HG03025 (cell line): ENCODE measurements at regions not wholly inside any gene's neighbourhood (a gene's known extent, or its start where the extent isn't known, plus 50 kb on each side); places are given as distances from the start of the nearest gene placed in this dataset.

Source experiments
- ATAC-seq: cut with Tn5 transposase; IDR thresholded peaks from one replicate; pipeline ENCODE4 v1.9.1; 2021; ENCODE audit warnings: mild to moderate bottlenecking, moderate library complexity; ENCODE audit not compliant: unreplicated experiment, low FRiP score

GRCh38 chr4:83699358-83699757, 163.4 kb downstream of the GPAT3 start:
- no peak for ATAC-seq

DNA sequence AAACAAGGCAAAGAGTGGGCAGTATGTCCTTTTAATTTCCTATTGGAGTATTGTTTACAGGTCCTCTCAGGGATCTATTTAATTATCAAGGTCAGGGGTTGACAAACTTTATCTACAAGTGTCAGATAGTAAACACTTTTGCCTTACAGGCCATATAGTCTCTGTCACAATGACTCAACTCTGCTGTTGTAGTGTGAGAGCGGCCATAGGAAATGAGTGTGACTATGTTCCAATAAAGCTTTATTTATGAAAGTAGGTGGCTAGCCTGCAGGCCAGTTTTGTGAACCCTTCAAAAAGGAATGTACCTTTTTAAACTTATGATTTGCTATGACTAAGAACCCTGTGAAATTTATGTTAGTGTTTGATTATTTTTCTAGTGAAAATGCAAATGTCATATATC, 156.1 kb downstream of the GPAT3 start:
- no peak for ATAC-seq

- ATAC-seq: no peak
Observed at GRCh38 chr4:83686166-83686565, 150.3 kb downstream of the GPAT3 start.

- ATAC-seq: no peak
Observed at GRCh38 chr4:83679692-83680091, 143.8 kb downstream of the GPAT3 start.

- ATAC-seq: no peak
Observed at GRCh38 chr4:83679254-83679653, 143.3 kb downstream of the GPAT3 start.

- ATAC-seq: no peak
Observed at GRCh38 chr4:83677656-83678055, 141.7 kb downstream of the GPAT3 start.

GRCh38 chr4:83664741-83665140, 128.8 kb downstream of the GPAT3 start:
- ATAC-seq: no peak

DNA sequence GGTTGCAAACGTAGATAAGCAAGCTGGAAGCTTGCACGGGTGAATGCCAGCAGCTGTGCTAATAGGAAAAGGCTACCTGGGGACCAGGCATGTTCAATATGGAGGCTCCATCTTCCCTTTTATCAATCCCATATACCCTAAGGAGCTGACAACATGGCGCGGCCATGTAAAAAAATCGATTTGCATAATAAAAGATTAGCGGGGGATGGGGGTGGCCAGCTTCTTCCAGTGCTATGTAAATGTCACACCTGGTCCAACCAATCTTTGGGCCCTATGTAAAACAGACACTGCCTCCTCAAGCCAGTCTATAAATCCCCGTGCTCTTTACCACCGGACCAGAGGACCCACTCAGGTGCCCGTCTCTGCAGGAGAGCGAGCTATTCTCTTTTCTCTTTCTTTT, 128.2 kb downstream of the GPAT3 start:
- ATAC-seq: no peak

DNA sequence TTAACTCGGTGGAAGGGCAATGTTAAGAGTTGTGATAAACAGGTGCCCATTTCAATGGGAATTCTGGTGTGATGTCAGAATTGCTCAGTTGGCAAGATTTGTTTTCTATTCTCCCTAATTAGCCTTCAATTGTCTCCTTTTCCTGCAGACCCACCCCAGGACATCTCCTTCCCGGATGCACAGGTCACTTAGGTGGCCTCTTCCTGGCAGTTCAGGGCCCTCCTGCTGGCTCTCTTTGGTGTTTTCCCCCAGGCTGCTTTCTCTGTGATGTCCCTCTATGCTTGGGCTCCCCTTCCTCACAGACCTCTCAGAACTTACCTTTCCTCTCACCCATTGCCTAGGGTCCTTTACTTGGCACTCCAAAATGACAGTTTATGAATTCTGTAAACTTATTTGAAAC, 126.3 kb downstream of the GPAT3 start:
- ATAC-seq: no peak

DNA sequence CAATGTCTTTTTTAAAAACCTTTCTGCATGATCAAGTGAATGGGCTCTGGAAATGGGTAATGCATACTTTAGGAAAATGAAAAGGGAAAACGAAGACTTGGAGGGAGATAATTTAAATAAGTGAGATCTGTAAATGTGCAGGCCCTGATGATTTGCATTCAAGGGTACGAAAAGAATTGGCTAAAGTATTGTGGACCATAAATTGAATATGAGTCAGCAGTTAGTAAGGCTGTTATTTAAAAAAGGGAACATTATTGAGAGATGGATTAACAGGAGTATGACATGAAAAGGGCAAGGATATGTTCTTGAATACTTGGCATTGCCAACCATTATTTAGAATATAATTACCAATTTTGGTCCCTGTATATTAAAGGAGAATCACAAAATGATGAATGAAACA, 125.5 kb downstream of the GPAT3 start:
- ATAC-seq: no peak

- ATAC-seq: no peak
Observed at GRCh38 chr4:83660578-83660977, 124.7 kb downstream of the GPAT3 start.

DNA sequence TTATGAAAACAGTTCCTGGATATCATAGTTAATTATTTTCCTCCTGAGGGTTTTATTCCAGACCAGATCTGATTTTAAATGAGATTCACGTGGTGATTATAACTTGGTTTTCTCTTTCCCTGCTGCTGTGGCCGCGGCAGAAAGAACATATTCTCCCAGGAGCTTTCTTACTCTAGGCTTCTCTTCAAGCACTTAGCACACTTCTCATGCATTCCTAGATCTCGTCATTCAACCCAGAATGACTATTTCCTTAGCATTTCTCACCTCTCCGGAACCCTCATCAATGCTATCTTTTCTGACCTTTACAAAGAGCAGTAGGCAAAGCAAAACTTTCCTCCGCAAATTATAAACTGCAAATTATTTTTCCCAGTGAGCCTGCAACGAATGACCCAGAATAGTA, 122.9 kb downstream of the GPAT3 start:
- ATAC-seq: no peak

GRCh38 chr4:83657336-83657735, 121.4 kb downstream of the GPAT3 start:
- ATAC-seq: no peak
